ENCODE measurements at regions not wholly inside any gene's neighbourhood (a gene's known extent, or its start where the extent isn't known, plus 50 kb on each side); places are given as distances from the start of the nearest gene placed in this dataset.

DNA sequence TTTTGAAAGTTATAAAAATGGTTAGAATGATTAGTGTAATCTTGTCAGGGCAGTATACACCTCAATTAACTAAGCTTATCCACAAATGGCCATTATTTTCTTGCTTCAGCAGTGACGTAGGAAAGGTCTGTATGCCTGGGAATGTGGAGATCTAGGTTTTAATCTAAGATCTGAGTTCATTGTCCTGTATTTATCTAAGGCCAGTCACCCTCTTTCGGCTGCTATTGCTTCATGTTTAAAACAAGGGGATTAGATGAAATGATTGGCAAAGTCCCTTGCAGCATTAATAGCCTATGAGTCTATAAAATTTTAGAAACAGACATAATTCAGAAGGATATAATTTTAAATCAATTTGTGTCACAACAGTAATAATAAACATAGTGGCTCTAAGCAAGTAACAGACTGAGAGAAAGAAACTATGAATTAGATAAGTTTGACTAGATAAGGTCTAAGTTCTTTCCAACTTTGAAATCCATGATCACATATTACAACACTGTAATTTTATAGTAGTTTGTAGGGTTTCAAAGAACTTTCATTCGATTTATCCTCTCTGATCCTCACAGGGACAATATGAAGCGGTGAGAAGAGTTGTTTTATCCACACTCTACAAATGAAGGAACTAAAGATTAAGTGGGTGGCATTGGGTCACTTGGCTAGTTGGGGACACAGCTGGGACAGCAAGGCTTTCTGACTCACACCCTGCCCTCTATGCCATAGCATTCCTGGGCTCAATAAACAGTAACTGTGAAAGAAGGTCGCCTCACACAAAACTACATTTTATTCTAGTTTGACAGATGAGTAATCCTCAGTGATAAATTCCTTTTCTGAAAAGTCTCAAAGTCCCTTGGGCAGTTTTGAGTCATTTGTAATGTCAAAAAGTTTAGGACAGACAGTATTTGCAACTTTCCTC, 60.6 kb upstream of the RDX start:
- Histone ChIP-seq H3K4me2 (no peak overlapping the region), H3K4me3 (no peak overlapping the region), H2AFZ (0 out of 2 replicates have a peak overlapping the region, but pooled peaks have one; percentile 29), H3F3A (replicated peaks; ENCODE audit: low read depth) (no peaks in the 10 kb centered on the region), H3K79me2 (replicated peaks; ENCODE audit: insufficient read depth) (no peaks in the 10 kb centered on the region), H3K4me1 (ENCODE audit: insufficient read depth) (peaks cover 12% of the 10 kb centered on the region; the same call in 1 of the 2 replicates), H3K36me3 (ENCODE audit: insufficient read depth) (no peaks in the 10 kb centered on the region), H4K20me1 (replicated peaks; ENCODE audit: insufficient read depth) (no peaks in the 10 kb centered on the region), H3K27ac (ENCODE audit: low read depth) (no peak overlapping the region), H3K27me3 (ENCODE audit: insufficient read depth) (no peaks in the 10 kb centered on the region), H3K9me2 (ENCODE audit: insufficient read depth) (no peaks in the 10 kb centered on the region)
- Mint-ChIP-seq H3K4me1 (peaks cover 10% of the 10 kb centered on the region), H3K4me3 (no peak overlapping the region), H3K27me3 (ENCODE audit: insufficient read depth, low read depth, poor library complexity) (peaks cover 1% of the 10 kb centered on the region), H3K36me3 (ENCODE audit: low read depth) (no peaks in the 10 kb centered on the region), H3K9me3 (peaks cover 3% of the 10 kb centered on the region; the same call in 1 of the 3 replicates), H3K27ac (peak overlapping the region; percentile 81; the same call in 1 of the 2 replicates)
- TF ChIP-seq, protein P1, sequence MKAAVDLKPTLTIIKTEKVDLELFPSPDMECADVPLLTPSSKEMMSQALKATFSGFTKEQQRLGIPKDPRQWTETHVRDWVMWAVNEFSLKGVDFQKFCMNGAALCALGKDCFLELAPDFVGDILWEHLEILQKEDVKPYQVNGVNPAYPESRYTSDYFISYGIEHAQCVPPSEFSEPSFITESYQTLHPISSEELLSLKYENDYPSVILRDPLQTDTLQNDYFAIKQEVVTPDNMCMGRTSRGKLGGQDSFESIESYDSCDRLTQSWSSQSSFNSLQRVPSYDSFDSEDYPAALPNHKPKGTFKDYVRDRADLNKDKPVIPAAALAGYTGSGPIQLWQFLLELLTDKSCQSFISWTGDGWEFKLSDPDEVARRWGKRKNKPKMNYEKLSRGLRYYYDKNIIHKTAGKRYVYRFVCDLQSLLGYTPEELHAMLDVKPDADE (IDR thresholded peaks at IDR 0.05), result no peak
- TF ChIP-seq JUNB (IDR thresholded peaks at IDR 0.05; ENCODE audit: unreplicated experiment) (no peak), POLR2AphosphoS5 (IDR thresholded peaks at IDR 0.05; ENCODE audit: low read depth) (no peak), ZNF331 (CRISPR knock-in tag; IDR thresholded peaks at IDR 0.05; ENCODE audit: low read depth) (no peak), CREB1 (CRISPR knock-in tag; IDR thresholded peaks at IDR 0.05; ENCODE audit: low read depth) (no peak), STAT1 (IDR thresholded peaks at IDR 0.05; ENCODE audit: unreplicated experiment) (no peak), NANOG (IDR thresholded peaks at IDR 0.05; ENCODE audit: borderline replicate concordance) (no peak)
- TF ChIP-seq, protein P2, sequence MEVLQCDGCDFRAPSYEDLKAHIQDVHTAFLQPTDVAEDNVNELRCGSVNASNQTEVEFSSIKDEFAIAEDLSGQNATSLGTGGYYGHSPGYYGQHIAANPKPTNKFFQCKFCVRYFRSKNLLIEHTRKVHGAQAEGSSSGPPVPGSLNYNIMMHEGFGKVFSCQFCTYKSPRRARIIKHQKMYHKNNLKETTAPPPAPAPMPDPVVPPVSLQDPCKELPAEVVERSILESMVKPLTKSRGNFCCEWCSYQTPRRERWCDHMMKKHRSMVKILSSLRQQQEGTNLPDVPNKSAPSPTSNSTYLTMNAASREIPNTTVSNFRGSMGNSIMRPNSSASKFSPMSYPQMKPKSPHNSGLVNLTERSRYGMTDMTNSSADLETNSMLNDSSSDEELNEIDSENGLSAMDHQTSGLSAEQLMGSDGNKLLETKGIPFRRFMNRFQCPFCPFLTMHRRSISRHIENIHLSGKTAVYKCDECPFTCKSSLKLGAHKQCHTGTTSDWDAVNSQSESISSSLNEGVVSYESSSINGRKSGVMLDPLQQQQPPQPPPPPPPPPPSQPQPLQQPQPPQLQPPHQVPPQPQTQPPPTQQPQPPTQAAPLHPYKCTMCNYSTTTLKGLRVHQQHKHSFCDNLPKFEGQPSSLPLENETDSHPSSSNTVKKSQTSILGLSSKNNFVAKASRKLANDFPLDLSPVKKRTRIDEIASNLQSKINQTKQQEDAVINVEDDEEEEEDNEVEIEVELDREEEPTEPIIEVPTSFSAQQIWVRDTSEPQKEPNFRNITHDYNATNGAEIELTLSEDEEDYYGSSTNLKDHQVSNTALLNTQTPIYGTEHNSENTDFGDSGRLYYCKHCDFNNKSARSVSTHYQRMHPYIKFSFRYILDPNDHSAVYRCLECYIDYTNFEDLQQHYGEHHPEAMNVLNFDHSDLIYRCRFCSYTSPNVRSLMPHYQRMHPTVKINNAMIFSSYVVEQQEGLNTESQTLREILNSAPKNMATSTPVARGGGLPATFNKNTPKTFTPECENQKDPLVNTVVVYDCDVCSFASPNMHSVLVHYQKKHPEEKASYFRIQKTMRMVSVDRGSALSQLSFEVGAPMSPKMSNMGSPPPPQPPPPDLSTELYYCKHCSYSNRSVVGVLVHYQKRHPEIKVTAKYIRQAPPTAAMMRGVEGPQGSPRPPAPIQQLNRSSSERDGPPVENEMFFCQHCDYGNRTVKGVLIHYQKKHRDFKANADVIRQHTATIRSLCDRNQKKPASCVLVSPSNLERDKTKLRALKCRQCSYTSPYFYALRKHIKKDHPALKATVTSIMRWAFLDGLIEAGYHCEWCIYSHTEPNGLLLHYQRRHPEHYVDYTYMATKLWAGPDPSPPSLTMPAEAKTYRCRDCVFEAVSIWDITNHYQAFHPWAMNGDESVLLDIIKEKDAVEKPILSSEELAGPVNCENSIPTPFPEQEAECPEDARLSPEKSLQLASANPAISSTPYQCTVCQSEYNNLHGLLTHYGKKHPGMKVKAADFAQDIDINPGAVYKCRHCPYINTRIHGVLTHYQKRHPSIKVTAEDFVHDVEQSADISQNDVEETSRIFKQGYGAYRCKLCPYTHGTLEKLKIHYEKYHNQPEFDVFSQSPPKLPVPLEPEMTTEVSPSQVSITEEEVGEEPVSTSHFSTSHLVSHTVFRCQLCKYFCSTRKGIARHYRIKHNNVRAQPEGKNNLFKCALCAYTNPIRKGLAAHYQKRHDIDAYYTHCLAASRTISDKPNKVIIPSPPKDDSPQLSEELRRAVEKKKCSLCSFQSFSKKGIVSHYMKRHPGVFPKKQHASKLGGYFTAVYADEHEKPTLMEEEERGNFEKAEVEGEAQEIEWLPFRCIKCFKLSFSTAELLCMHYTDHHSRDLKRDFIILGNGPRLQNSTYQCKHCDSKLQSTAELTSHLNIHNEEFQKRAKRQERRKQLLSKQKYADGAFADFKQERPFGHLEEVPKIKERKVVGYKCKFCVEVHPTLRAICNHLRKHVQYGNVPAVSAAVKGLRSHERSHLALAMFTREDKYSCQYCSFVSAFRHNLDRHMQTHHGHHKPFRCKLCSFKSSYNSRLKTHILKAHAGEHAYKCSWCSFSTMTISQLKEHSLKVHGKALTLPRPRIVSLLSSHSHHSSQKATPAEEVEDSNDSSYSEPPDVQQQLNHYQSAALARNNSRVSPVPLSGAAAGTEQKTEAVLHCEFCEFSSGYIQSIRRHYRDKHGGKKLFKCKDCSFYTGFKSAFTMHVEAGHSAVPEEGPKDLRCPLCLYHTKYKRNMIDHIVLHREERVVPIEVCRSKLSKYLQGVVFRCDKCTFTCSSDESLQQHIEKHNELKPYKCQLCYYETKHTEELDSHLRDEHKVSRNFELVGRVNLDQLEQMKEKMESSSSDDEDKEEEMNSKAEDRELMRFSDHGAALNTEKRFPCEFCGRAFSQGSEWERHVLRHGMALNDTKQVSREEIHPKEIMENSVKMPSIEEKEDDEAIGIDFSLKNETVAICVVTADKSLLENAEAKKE (CRISPR knock-in tag; IDR thresholded peaks at IDR 0.05), result no peak
- TF ChIP-seq, protein P3, sequence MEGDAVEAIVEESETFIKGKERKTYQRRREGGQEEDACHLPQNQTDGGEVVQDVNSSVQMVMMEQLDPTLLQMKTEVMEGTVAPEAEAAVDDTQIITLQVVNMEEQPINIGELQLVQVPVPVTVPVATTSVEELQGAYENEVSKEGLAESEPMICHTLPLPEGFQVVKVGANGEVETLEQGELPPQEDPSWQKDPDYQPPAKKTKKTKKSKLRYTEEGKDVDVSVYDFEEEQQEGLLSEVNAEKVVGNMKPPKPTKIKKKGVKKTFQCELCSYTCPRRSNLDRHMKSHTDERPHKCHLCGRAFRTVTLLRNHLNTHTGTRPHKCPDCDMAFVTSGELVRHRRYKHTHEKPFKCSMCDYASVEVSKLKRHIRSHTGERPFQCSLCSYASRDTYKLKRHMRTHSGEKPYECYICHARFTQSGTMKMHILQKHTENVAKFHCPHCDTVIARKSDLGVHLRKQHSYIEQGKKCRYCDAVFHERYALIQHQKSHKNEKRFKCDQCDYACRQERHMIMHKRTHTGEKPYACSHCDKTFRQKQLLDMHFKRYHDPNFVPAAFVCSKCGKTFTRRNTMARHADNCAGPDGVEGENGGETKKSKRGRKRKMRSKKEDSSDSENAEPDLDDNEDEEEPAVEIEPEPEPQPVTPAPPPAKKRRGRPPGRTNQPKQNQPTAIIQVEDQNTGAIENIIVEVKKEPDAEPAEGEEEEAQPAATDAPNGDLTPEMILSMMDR (conservative IDR thresholded peaks at IDR 0.05; ENCODE audit: low read depth in 2 of 2), result no peak
- DNase-seq (ENCODE audit: low spot score), result no peak
- no peak for ATAC-seq
